SK-N-SH treated with all-trans-retinoic acid at 6 μM for 48 hours (cell line): ENCODE measurements at regions not wholly inside any gene's neighbourhood (a gene's known extent, or its start where the extent isn't known, plus 50 kb on each side); places are given as distances from the start of the nearest gene placed in this dataset.

Experiments used
- GLIS3 ChIP-seq: fragments of 250-450 bp; sonication (Bioruptor Pico); IDR thresholded peaks from 2 replicates; pipeline ENCODE4 v1.5.0; 2020; ENCODE audit warnings: mild to moderate bottlenecking, moderate library complexity
- RARB ChIP-seq: fragments of 250-450 bp; sonication (Bioruptor Pico); IDR thresholded peaks from 2 replicates; pipeline ENCODE4 v1.8.0; 2021; ENCODE audit warnings: mild to moderate bottlenecking, moderate library complexity
- ZNF70 ChIP-seq: fragments of 450-650 bp; formaldehyde crosslinking; IDR thresholded peaks from 2 replicates; pipeline ENCODE4 v1.5.0; 2020; ENCODE audit warnings: mild to moderate bottlenecking, moderate library complexity
- TF ChIP-seq, protein P1 (sequence below): fragments of 250-450 bp; sonication (Bioruptor Pico); IDR thresholded peaks from 2 replicates; pipeline ENCODE4 v1.5.1; 2020; ENCODE audit warnings: low read depth, mild to moderate bottlenecking, moderate library complexity

DNA sequence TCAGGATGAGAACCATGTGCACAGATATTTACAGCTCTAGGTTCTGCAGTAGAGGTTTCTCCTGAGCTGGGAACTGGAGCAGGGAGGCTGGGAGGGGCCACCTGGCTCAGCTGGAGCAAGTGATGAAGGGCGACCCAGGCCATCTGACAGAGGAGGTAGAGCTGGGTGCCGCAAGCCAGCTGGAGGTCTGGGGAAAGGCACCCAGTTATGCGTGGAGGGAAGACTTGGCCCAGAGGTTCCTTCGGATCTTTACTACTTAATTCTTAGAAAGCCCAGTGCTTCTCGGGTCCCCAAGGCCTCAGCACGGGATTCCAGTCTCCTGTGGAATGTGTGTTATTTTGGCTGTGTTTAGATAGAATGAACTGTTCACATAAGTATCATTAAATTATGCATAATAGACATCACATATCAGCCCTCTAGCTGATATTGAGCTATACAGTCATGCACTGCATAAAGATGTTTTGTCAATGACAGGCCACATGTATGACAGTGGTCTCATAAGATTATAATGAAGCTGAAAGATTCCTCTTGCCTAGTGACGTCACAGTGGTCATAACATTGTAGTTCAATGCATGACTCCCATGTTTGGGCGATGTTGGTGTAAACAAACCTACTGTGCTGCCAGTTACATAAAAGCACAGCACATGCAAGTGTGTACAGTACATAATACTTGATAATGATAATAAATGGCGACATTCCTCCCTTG lies 245.1 kb downstream of the RHOU start:
- TF ChIP-seq ZNF70 (no peak), GLIS3 (CRISPR knock-in tag) (no peak), RARB (no peak)
- TF ChIP-seq, protein P1, sequence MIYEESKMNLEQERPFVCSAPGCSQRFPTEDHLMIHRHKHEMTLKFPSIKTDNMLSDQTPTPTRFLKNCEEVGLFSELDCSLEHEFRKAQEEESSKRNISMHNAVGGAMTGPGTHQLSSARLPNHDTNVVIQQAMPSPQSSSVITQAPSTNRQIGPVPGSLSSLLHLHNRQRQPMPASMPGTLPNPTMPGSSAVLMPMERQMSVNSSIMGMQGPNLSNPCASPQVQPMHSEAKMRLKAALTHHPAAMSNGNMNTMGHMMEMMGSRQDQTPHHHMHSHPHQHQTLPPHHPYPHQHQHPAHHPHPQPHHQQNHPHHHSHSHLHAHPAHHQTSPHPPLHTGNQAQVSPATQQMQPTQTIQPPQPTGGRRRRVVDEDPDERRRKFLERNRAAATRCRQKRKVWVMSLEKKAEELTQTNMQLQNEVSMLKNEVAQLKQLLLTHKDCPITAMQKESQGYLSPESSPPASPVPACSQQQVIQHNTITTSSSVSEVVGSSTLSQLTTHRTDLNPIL (CRISPR knock-in tag), result no peak
